HL-60 (cell line): ENCODE measurements at regions not wholly inside any gene's neighbourhood (a gene's known extent, or its start where the extent isn't known, plus 50 kb on each side); places are given as distances from the start of the nearest gene placed in this dataset.

Source experiments
- DNase-seq, 2 experiments: peaks; one replicate each; pipeline ENCODE4 v3.0.0-alpha.2; 2010 to 2020; ENCODE audit warnings: low read depth in 1 of 2, low spot score in 1 of 2
- H3K27ac ChIP-seq: fragments of 250-450 bp; sonication (Bioruptor Pico); replicated peaks from 2 replicates; pipeline ENCODE4 v1.5.1; 2020; ENCODE audit warnings: mild to moderate bottlenecking, moderate library complexity
- H3K27me3 ChIP-seq: fragments of 250-450 bp; sonication (Bioruptor Pico); 2 replicates; pipeline ENCODE4 v1.5.1; 2021; ENCODE audit warnings: mild to moderate bottlenecking, moderate library complexity; ENCODE audit not compliant: insufficient read depth, poor library complexity, severe bottlenecking
- H3K4me3 ChIP-seq: replicated peaks from 2 replicates; pipeline ENCODE4 v1.5.1; 2011; ENCODE audit warnings: mild to moderate bottlenecking, control low read depth, low read length; ENCODE audit not compliant: insufficient read depth
- GABPA ChIP-seq: IDR thresholded peaks from 2 replicates; pipeline ENCODE4 v1.6.1; 2012; ENCODE audit warnings: low read depth
- POLR2AphosphoS5 ChIP-seq: IDR thresholded peaks from 2 replicates; pipeline ENCODE4 v1.6.1; 2012; ENCODE audit warnings: low read depth
- SPI1 ChIP-seq: IDR thresholded peaks from 2 replicates; pipeline ENCODE4 v1.6.1; 2012; ENCODE audit warnings: low read depth, mild to moderate bottlenecking, borderline replicate concordance
- TF ChIP-seq, protein P1 (sequence below): IDR thresholded peaks from one replicate; pipeline ENCODE4 v1.5.1; 2011; ENCODE audit warnings: low read length, control low read depth, inconsistent platforms; ENCODE audit not compliant: insufficient read depth
- TF ChIP-seq, protein P2 (sequence below): IDR thresholded peaks from 2 replicates; pipeline ENCODE4 v1.6.1; 2012; ENCODE audit warnings: low read depth; ENCODE audit not compliant: insufficient replicate concordance

DNA sequence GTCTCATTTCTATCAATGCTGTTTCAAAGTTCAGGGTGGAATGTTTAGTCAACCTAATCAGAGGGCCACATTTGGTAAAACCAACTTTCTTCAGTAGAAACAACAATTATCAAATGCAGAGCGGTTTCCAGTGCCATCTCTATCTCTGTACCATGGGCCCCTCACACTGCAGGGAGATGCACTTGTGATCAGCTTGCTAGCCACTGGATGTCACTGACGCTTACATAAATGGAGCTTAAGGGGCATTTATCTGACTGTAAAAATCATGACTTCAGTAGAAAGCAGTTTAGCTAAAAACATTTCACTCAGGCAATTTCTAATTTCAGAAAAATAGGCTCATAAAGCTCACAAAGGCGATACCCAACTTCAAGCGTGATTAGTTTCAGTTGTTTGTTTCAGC is 678.0 kb downstream of the ZEB2 start:
- H3K4me3 ChIP-seq: no peak overlapping the region
- DNase-seq: no peak
- H3K27me3 ChIP-seq: no peaks in the 10 kb centered on the region
- no peak overlapping the region for H3K27ac ChIP-seq
- TF ChIP-seq POLR2AphosphoS5 (no peak), GABPA (no peak), SPI1 (no peak)
- TF ChIP-seq, protein P1, sequence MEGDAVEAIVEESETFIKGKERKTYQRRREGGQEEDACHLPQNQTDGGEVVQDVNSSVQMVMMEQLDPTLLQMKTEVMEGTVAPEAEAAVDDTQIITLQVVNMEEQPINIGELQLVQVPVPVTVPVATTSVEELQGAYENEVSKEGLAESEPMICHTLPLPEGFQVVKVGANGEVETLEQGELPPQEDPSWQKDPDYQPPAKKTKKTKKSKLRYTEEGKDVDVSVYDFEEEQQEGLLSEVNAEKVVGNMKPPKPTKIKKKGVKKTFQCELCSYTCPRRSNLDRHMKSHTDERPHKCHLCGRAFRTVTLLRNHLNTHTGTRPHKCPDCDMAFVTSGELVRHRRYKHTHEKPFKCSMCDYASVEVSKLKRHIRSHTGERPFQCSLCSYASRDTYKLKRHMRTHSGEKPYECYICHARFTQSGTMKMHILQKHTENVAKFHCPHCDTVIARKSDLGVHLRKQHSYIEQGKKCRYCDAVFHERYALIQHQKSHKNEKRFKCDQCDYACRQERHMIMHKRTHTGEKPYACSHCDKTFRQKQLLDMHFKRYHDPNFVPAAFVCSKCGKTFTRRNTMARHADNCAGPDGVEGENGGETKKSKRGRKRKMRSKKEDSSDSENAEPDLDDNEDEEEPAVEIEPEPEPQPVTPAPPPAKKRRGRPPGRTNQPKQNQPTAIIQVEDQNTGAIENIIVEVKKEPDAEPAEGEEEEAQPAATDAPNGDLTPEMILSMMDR: no peak
- TF ChIP-seq, protein P2, sequence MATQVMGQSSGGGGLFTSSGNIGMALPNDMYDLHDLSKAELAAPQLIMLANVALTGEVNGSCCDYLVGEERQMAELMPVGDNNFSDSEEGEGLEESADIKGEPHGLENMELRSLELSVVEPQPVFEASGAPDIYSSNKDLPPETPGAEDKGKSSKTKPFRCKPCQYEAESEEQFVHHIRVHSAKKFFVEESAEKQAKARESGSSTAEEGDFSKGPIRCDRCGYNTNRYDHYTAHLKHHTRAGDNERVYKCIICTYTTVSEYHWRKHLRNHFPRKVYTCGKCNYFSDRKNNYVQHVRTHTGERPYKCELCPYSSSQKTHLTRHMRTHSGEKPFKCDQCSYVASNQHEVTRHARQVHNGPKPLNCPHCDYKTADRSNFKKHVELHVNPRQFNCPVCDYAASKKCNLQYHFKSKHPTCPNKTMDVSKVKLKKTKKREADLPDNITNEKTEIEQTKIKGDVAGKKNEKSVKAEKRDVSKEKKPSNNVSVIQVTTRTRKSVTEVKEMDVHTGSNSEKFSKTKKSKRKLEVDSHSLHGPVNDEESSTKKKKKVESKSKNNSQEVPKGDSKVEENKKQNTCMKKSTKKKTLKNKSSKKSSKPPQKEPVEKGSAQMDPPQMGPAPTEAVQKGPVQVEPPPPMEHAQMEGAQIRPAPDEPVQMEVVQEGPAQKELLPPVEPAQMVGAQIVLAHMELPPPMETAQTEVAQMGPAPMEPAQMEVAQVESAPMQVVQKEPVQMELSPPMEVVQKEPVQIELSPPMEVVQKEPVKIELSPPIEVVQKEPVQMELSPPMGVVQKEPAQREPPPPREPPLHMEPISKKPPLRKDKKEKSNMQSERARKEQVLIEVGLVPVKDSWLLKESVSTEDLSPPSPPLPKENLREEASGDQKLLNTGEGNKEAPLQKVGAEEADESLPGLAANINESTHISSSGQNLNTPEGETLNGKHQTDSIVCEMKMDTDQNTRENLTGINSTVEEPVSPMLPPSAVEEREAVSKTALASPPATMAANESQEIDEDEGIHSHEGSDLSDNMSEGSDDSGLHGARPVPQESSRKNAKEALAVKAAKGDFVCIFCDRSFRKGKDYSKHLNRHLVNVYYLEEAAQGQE: no peak

DNA sequence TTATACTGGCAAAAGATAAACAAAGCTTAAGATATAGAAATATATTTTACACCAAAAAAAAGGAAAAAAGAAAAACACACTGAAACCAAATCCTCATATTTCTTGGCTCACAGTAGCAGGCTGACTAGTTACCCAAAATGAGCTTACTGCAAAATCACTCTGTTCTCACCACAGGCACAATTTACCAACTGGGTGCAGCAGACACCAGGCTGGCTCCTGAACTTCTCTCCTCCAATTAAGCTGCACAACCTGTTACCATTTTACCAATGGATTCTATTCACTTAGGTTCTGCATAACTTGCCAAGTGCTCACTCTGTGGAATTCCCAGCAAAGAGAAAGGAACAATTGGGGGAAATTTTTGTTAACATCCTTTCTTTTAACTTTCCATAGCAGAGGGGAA is 679.3 kb downstream of the ZEB2 start:
- TF ChIP-seq POLR2AphosphoS5: no peak
- TF ChIP-seq, protein P1: no peak
- no peak for TF ChIP-seq GABPA
- TF ChIP-seq, protein P2: no peak
- TF ChIP-seq SPI1: no peak
- H3K27me3 ChIP-seq: no peaks in the 10 kb centered on the region
- H3K27ac ChIP-seq: no peak overlapping the region
- no peak for DNase-seq
- H3K4me3 ChIP-seq: no peak overlapping the region

DNA sequence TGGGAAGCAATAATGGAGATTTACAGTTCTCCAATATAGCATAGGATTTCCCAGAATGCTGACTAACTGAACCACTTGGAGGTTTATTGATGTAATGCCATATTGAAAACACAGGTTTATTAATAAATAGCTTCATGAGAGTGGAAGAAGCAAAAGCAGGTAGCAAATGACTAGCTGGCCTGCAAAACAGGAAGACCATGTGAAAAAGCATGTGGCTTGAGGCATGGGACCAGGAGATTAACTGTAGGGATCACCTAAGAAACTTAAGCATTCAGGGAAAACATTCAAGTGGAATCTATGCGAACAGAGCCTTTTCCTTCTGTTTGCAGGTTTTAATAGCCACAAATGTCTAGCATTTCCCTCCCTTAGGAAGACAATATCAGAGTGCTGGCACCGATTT is 679.7 kb downstream of the ZEB2 start:
- Histone ChIP-seq H3K27ac (no peak overlapping the region), H3K4me3 (no peak overlapping the region), H3K27me3 (no peaks in the 10 kb centered on the region)
- no peak for TF ChIP-seq POLR2AphosphoS5
- no peak for TF ChIP-seq SPI1
- no peak for TF ChIP-seq GABPA
- TF ChIP-seq, protein P2: no peak
- TF ChIP-seq, protein P1: no peak
- DNase-seq: no peak
